Fibroblast of mammary gland (primary cell): ENCODE measurements at regions not wholly inside any gene's neighbourhood (a gene's known extent, or its start where the extent isn't known, plus 50 kb on each side); places are given as distances from the start of the nearest gene placed in this dataset.

Experiments
- DNase-seq: peaks from one replicate; pipeline ENCODE4 v3.0.0-alpha.2; 2010; ENCODE audit warnings: low read depth
- H3K4me3 ChIP-seq: 2 replicates; pipeline ENCODE4 v1.5.1; 2011; ENCODE audit warnings: low read depth, mild to moderate bottlenecking, low read length, moderate library complexity; ENCODE audit not compliant: control insufficient read depth
- CTCF ChIP-seq: conservative IDR thresholded peaks from 2 replicates; pipeline ENCODE4 v1.5.1; 2011; ENCODE audit warnings: low read depth, low read length, inconsistent platforms; ENCODE audit not compliant: control insufficient read depth, insufficient read depth

- DNase-seq = peak; percentile 5
- TF ChIP-seq CTCF = no peak
- H3K4me3 ChIP-seq = no peak overlapping the region
These were observed 151.2 kb upstream of the ARRDC3 start for GRCh38 chr5:91534332-91534731.

- no peak overlapping the region for H3K4me3 ChIP-seq
- no peak for DNase-seq
- no peak for TF ChIP-seq CTCF
These were observed 149.7 kb upstream of the ARRDC3 start for GRCh38 chr5:91532779-91533178.

- TF ChIP-seq CTCF = no peak
- H3K4me3 ChIP-seq = no peak overlapping the region
- DNase-seq = no peak
These were observed 149.2 kb upstream of the ARRDC3 start for GRCh38 chr5:91532281-91532680.

GRCh38 chr5:91528831-91529230, 145.7 kb upstream of the ARRDC3 start:
- H3K4me3 ChIP-seq = no peak overlapping the region
- TF ChIP-seq CTCF = no peak

GRCh38 chr5:91521785-91522184, 138.7 kb upstream of the ARRDC3 start:
- TF ChIP-seq CTCF = no peak
- DNase-seq = no peak
- no peak overlapping the region for H3K4me3 ChIP-seq

More at GRCh38 chr5:91528831-91529230, 145.7 kb upstream of the ARRDC3 start:
- no peak for DNase-seq

- no peak for DNase-seq
- H3K4me3 ChIP-seq = no peak overlapping the region
- no peak for TF ChIP-seq CTCF
These were observed 138.2 kb upstream of the ARRDC3 start for GRCh38 chr5:91521334-91521733.

GRCh38 chr5:91514400-91514799, 131.3 kb upstream of the ARRDC3 start:
- TF ChIP-seq CTCF = no peak
- no peak overlapping the region for H3K4me3 ChIP-seq
- no peak for DNase-seq
